ENCODE measurements at regions not wholly inside any gene's neighbourhood (a gene's known extent, or its start where the extent isn't known, plus 50 kb on each side); places are given as distances from the start of the nearest gene placed in this dataset.

GRCh38 chr1:234988155-234988517, 140.5 kb downstream of the TOMM20 start:
- DNase-seq = no peak

DNA sequence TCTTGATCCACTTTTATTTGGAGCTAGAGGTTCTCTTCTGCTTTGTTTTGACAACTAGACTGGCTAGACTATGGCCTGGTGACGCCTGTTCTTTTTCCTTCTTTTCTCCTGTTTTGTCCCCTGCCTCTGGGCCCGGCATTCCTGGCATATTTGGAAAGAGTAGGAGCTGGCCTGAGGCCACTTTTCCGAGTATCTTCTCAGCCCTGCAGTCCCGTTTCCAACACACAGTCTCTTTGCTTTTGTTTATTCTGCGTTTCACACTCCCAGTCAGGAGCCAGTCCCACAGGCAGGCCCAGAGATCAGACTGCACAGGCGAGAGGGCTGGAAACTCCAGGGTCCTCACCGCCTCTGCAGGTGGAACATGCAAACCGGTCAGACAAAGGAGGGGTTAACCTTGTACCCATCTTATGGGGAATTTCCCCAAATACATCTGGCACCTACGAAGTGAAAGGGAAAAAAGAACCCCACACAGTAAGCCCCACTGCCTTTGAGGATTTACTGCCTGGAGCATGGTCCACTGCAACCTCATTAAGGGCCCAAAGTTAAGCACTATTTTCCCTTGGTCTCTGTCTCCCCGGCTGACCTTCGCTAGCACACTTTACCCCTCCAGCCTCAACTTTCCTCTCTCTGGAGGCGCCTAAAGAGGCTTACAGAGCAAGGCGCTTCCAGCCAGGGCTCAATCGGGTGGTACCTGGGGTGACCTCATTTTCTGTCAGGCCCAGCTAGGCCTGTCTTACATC, 141.1 kb downstream of the TOMM20 start:
- DNase-seq = no peak

DNA sequence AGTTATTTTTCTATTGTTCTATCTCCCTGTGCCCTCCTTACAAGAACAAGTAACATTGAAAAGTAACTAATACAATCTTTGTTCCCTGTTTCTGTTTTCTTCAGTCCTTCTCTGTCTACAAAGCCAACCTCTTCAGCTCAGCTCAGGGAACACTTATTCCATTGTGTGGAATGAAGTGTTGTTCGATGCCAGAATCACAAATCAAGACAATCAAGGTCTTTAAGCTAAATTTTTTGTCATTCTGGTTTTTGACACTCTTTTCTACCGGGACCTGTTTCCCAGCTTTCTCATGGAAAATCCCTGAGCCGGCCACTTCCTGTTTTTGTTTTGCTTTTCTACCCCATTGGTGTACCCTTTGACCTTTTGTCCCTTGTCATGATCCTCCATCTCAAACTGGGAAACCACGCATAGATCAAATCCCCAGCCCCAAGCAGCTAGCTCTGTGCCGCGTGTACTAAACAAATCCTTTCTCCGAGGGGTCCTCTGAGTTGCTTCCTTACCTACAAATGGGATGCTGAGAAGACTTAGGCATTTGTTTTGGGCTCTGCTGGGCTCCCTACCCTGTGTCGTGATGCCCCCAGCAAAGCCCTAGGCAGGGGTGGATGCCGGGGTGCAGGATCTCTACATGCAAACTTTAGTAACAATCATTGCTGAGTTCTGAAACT, 141.8 kb downstream of the TOMM20 start:
- DNase-seq = no peak

DNA sequence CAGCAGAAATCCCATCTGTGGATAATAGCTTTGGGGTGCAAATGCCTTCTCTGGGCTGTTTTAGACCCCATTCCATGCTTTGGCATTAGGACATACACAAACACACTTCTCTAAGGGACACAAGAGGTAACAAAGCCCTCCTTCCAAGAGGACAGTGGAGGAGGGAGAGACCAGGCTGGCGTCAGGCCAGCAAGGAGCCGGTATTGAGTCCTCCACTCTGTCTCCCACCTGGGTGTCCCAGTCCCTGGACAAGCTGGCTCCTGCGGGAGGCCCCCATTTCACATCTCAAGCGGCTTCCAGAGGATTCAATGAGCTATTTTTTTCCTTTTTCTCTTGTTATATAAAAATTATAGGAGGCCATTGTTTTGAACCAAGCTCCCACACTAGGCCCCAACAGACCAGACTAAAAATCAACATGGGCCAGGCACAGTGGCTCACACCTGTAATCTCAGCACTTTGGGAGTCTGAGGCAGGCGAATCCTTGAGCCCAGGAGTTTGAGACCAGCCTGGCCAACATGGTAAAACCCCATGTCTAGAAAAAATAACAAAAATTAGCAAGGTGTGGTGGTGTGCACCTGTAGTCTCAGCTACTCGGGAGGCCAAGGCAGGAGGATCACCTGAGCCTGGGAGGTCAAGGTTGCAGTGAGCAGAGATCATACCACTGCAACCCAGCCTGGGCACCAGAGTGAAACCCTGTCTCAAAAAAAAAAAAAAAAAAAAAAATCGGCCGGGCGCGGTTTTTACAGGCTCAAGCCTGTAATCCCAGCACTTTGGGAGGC, 142.9 kb downstream of the TOMM20 start:
- no peak for DNase-seq

DNA sequence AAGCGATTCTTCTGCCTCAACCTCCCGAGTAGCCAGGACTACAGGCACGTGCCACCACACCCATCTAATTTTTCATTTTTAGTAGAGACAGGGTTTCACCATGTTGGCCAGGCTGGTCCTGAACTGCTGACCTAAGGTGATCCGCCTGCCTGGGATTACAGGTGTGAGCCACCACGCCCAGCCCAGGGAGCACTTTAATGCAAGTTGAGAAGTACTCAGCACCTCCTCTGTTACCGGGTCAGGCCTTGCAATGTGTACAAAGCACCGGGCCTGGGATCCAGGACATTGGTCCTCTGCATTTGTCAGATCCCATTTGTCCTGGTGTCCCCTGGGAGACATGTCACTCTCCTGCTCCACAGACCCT, 143.6 kb downstream of the TOMM20 start:
- no peak for DNase-seq

DNA sequence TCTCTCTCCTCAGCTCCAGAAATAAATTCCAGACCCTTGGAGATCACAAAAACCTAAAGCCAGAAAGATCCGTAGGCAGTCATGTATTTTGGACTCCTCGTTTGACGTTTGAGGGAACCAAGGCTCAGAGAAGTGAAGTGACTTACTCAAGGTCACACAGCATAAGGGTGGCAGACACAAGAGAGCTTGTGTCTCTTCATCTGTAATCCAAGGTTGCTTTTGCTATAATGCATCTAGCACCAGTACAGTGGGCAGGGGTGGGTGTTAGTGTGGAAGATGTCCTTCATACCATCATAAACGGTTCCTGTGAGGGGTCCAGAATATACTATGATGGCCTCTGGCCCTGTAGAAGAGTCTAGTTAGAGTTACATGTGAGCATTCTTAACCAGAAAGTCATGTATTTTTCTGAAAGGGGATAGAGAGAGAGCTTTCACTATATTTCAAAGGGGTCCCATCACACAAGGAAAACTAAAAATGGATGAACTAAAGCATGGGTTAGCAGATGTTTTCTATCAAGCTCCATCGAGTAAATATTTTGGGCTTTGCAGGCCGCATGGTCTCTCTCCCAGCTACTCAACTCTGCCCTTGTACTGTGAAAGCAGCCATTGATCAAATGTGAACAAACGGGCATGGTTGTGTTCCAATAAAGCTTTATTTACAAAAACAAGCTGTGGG, 144.9 kb downstream of the TOMM20 start:
- DNase-seq = no peak

- DNase-seq = no peak
Observed at GRCh38 chr1:234981758-234982157, 146.9 kb downstream of the TOMM20 start.

GRCh38 chr1:234980645-234981396, 147.8 kb downstream of the TOMM20 start:
- no peak for DNase-seq

GRCh38 chr1:234980291-234980644, 148.4 kb downstream of the TOMM20 start:
- DNase-seq = no peak

DNA sequence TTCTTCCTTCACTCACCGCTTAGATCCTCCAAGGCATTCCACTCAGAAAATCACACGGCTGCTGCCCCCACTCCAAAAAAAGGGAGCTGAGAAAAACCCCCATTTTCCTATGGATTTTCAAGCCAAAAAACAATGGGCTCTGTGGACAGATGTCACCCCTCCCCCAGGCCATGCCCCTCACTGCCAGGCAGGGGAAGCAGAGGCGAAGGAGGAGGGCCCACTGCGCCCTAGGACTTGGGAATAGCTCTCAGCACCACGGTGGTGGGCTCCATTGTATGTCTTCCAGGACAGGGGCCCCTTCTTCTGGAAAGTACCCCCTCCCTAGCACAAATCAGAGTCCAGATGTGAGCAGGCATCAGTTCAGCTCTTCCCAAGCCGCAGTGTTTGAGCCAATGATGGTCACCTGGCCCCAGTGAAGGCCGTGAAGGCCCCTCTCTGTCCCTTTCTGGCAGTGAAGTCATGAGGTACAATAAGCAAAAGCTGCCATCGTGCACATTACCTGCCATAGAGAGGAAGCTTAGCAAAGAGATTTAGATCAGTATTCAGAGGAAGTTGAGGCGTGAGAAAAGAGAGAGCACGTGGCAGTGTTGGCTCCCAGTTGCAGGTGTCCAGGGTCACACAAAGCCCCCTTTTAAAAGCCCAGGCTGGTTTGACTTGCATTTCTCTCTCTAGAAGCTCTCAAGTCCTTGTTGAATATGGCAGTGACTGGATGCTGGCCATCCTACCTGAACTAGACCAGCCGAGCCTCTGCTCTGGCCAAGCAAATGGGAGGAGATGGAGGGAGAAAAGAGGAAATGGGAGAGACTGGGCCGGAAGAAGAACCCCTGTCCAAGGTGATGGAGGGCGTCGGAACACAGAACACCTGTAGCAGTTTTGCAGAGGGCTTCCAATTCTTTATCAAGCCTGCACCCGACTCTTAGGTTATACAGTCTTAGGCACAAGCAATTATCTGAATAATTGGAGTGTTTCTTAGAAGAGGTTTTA, 149.0 kb downstream of the TOMM20 start:
- DNase-seq = no peak

GRCh38 chr1:234978397-234979295, 150.0 kb downstream of the TOMM20 start:
- DNase-seq = no peak

- no peak for DNase-seq
Observed at GRCh38 chr1:234977875-234978396, 150.7 kb downstream of the TOMM20 start.

DNA sequence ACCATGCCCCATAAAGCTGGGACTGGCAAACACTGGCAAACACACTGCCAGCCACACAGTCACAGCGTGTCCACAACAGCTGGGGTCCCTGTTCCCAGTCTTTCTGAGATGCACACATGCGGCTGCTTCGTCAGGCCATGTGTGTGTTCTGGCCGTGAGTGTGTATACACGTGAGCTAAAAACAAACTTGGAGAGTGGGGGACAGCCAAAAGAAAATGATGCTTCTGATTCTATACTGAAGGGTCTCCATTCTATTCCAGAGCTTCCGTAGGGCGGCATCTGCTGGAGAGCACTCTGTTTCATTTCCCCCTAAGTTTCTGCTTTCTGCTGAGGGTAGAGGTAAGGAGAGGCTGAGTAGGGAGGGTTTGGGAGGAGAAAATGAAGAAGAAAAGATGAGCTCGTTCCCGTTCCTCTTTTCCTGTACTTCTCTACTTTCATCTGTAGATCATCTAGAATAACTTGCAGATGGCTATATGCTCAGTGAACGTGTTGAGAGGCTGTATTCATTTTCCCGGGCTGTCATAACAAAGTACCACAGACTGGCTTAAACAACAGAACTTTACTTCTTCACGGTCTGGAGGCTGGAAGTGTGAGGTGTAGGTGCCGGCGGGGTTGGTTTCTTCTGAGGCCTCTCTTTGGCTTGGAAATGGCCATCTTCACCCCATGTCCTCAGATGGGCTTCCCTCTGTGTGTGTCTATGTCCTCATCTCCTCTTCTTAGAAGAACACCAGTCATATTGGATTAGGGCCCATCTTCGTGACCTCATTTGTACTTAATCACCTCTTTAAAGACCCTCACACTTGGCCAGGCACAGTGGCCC, 151.6 kb downstream of the TOMM20 start:
- no peak for DNase-seq

DNA sequence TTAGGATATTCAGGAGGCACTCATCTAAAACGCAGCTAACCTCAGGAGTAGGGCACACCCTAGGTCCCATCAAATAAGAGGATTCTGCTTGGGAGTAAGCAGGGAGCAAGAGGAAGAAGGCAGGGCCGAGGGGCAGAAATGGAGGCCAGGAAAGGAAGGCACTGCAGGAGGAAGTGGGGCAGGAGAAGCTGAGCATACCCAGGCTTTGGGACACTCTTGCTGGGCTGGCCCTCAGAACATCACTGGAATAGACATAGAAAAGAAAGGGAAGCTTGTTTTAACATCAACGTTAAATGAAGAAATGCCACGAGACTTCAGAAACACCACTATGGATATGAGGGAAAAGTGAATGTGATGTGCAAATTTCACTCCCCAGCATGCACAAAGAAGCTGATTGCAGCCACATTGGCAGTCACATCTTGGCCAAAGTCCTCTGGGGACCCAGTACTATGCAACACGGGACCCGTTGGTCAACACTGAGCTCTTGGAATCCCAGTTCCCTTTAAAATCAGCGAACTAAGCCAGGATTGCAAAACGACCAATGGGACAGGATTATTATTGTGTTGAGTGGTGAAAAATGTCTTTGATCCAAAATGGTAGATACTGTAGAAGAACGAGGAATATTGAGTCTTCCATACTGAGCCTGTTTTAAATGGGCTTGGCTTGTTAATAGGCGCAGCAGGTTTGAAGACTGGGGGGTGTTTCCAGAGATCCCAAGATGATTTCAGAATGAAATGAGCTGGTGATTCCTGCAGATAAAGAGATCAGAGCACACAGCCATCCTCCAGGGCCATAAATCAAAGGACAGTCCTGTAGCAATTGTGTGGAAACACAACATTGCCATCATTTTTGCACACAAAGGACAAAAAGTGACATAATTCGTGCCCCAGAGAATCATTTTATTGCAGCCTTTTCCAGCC, 152.4 kb downstream of the TOMM20 start:
- no peak for DNase-seq

- DNase-seq = peak in 1 of 2 experiments; percentile 80
Observed at GRCh38 chr1:234975122-234975940, 153.3 kb downstream of the TOMM20 start.

- DNase-seq = peak in 1 of 2 experiments; percentile 76
Observed at GRCh38 chr1:234973426-234974250, 155.0 kb downstream of the TOMM20 start.

Data from NCI-H1930 (cell line).